K562 (cell line): ENCODE measurements at regions not wholly inside any gene's neighbourhood (a gene's known extent, or its start where the extent isn't known, plus 50 kb on each side); places are given as distances from the start of the nearest gene placed in this dataset.

Source experiments
- CBX2 ChIP-seq: fragments of 200-600 bp; sonication (generic); IDR thresholded peaks from one replicate; pipeline ENCODE4 v1.6.1; 2012; ENCODE audit warnings: mild to moderate bottlenecking, low read length, inconsistent platforms; ENCODE audit not compliant: insufficient read depth, poor library complexity, severe bottlenecking
- LARP7 ChIP-seq: fragments of 450-650 bp; IDR thresholded peaks from 2 replicates; pipeline ENCODE4 v1.6.1; 2016
- SAFB2 ChIP-seq: fragments of 200-400 bp; formaldehyde crosslinking; IDR thresholded peaks from 2 replicates; pipeline ENCODE4 v1.6.1; 2018; ENCODE audit warnings: borderline replicate concordance, low read length, low read depth, moderate library complexity; ENCODE audit not compliant: severe bottlenecking
- SMARCB1 ChIP-seq: IDR thresholded peaks from 2 replicates; pipeline ENCODE4 v1.6.1; 2011; ENCODE audit warnings: improper control_type of control experiment, low read depth; ENCODE audit not compliant: insufficient read length
- SMC3 ChIP-seq: conservative IDR thresholded peaks from 2 replicates; pipeline ENCODE4 v1.6.1; 2011; ENCODE audit warnings: low read depth, low read length, improper control_type of control experiment; ENCODE audit not compliant: insufficient read depth
- SRF ChIP-seq, 2 experiments: fragments of 250-450, 450-650 bp in 1 of 2; sonication (Bioruptor Pico) in 1 of 2; sonication (generic) in 1 of 2; formaldehyde crosslinking; IDR thresholded peaks; 2 replicates each; pipeline versions ENCODE4 v1.5.0 to v1.5.1; 2020 to 2022; ENCODE audit warnings: mild to moderate bottlenecking in 1 of 2, missing genetic modification reagents in 1 of 2
- UBTF ChIP-seq, 2 experiments: IDR thresholded peaks; 2 replicates each; pipeline ENCODE4 v1.6.1; 2012; ENCODE audit warnings: improper control_type of control experiment in 2 of 2, low read depth in 2 of 2, low read length in 2 of 2, borderline replicate concordance in 1 of 2
- XRCC5 ChIP-seq: fragments of 200-400 bp; formaldehyde crosslinking; IDR thresholded peaks from 2 replicates; pipeline ENCODE4 v1.6.1; 2017; ENCODE audit warnings: low read depth, mild to moderate bottlenecking, low read length
- ZNF354B ChIP-seq: fragments of 250-450 bp; sonication (Bioruptor Pico); IDR thresholded peaks from 2 replicates; pipeline ENCODE4 v1.4.0; 2020
- ZNF707 ChIP-seq: fragments of 250-450 bp; sonication (Bioruptor Pico); conservative IDR thresholded peaks from 2 replicates; pipeline ENCODE4 v1.8.0; 2022; ENCODE audit warnings: inconsistent platforms, mild to moderate bottlenecking, moderate library complexity
- TF ChIP-seq, protein P1 (sequence below): fragments of 450-650 bp; IDR thresholded peaks from 2 replicates; pipeline ENCODE4 v1.6.1; 2016; ENCODE audit warnings: mild to moderate bottlenecking, moderate library complexity
- TF ChIP-seq, protein P2 (sequence below): fragments of 450-650 bp; conservative IDR thresholded peaks from 2 replicates; pipeline ENCODE4 v1.6.1; 2016; ENCODE audit warnings: missing genetic modification characterization, low read depth, mild to moderate bottlenecking, missing compliant biosample characterization, moderate library complexity

DNA sequence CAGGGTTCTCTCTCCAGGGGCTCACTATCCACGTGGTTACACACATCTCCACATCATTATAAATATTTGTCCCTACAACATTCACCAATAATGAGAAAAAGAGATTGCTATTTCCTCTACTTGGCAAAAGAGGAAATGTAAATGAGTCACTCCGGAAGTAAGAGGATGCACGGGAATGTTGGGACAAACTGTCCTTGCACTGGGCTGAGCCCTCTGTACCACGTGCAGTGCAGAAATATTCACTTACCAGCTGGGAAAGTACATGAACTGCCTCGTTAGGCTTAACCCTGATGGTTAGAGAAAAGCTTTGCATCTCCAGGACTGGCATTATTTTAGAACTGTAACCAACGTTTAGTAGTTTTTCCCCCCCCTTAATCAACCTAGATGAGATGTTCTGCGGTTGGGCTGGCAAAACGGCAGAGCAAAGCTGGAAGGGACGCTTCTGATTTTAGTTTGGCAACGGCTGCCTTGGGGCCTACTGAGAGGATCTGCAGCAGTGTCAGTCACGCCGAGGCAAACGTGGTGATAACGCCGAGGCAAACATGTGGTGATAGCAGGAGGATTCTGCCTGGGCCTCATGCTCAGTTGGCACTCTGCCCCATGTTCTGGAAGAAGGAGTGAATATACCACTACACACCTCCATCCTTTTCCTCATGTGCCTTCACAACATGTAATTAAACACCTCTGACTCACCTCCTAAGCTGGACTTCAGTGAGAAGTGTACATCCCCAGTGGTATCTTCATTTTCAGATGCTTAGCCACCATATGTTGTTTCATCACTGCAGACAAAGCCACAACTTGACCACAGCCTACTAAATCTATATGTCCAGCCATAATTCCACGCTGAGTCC, 661.4 kb upstream of the KLF4 start (continued):
- TF ChIP-seq, protein P1, sequence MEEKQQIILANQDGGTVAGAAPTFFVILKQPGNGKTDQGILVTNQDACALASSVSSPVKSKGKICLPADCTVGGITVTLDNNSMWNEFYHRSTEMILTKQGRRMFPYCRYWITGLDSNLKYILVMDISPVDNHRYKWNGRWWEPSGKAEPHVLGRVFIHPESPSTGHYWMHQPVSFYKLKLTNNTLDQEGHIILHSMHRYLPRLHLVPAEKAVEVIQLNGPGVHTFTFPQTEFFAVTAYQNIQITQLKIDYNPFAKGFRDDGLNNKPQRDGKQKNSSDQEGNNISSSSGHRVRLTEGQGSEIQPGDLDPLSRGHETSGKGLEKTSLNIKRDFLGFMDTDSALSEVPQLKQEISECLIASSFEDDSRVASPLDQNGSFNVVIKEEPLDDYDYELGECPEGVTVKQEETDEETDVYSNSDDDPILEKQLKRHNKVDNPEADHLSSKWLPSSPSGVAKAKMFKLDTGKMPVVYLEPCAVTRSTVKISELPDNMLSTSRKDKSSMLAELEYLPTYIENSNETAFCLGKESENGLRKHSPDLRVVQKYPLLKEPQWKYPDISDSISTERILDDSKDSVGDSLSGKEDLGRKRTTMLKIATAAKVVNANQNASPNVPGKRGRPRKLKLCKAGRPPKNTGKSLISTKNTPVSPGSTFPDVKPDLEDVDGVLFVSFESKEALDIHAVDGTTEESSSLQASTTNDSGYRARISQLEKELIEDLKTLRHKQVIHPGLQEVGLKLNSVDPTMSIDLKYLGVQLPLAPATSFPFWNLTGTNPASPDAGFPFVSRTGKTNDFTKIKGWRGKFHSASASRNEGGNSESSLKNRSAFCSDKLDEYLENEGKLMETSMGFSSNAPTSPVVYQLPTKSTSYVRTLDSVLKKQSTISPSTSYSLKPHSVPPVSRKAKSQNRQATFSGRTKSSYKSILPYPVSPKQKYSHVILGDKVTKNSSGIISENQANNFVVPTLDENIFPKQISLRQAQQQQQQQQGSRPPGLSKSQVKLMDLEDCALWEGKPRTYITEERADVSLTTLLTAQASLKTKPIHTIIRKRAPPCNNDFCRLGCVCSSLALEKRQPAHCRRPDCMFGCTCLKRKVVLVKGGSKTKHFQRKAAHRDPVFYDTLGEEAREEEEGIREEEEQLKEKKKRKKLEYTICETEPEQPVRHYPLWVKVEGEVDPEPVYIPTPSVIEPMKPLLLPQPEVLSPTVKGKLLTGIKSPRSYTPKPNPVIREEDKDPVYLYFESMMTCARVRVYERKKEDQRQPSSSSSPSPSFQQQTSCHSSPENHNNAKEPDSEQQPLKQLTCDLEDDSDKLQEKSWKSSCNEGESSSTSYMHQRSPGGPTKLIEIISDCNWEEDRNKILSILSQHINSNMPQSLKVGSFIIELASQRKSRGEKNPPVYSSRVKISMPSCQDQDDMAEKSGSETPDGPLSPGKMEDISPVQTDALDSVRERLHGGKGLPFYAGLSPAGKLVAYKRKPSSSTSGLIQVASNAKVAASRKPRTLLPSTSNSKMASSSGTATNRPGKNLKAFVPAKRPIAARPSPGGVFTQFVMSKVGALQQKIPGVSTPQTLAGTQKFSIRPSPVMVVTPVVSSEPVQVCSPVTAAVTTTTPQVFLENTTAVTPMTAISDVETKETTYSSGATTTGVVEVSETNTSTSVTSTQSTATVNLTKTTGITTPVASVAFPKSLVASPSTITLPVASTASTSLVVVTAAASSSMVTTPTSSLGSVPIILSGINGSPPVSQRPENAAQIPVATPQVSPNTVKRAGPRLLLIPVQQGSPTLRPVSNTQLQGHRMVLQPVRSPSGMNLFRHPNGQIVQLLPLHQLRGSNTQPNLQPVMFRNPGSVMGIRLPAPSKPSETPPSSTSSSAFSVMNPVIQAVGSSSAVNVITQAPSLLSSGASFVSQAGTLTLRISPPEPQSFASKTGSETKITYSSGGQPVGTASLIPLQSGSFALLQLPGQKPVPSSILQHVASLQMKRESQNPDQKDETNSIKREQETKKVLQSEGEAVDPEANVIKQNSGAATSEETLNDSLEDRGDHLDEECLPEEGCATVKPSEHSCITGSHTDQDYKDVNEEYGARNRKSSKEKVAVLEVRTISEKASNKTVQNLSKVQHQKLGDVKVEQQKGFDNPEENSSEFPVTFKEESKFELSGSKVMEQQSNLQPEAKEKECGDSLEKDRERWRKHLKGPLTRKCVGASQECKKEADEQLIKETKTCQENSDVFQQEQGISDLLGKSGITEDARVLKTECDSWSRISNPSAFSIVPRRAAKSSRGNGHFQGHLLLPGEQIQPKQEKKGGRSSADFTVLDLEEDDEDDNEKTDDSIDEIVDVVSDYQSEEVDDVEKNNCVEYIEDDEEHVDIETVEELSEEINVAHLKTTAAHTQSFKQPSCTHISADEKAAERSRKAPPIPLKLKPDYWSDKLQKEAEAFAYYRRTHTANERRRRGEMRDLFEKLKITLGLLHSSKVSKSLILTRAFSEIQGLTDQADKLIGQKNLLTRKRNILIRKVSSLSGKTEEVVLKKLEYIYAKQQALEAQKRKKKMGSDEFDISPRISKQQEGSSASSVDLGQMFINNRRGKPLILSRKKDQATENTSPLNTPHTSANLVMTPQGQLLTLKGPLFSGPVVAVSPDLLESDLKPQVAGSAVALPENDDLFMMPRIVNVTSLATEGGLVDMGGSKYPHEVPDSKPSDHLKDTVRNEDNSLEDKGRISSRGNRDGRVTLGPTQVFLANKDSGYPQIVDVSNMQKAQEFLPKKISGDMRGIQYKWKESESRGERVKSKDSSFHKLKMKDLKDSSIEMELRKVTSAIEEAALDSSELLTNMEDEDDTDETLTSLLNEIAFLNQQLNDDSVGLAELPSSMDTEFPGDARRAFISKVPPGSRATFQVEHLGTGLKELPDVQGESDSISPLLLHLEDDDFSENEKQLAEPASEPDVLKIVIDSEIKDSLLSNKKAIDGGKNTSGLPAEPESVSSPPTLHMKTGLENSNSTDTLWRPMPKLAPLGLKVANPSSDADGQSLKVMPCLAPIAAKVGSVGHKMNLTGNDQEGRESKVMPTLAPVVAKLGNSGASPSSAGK, result peak; percentile 78
- no peak for TF ChIP-seq SRF (CRISPR knock-in tag; IDR thresholded peaks at IDR 0.05)
- no peak for TF ChIP-seq UBTF (IDR thresholded peaks at IDR 0.05; ENCODE audit: borderline replicate concordance in 1 of 2, low read depth in 2 of 2, low read length in 2 of 2)
- TF ChIP-seq SAFB2, result no peak
- TF ChIP-seq LARP7, result no peak
- TF ChIP-seq ZNF354B (CRISPR knock-in tag), result no peak
- TF ChIP-seq SMC3, result no peak
- TF ChIP-seq CBX2, result no peak
- no peak for TF ChIP-seq ZNF707 (CRISPR knock-in tag)
- no peak for TF ChIP-seq XRCC5
- TF ChIP-seq, protein P2, sequence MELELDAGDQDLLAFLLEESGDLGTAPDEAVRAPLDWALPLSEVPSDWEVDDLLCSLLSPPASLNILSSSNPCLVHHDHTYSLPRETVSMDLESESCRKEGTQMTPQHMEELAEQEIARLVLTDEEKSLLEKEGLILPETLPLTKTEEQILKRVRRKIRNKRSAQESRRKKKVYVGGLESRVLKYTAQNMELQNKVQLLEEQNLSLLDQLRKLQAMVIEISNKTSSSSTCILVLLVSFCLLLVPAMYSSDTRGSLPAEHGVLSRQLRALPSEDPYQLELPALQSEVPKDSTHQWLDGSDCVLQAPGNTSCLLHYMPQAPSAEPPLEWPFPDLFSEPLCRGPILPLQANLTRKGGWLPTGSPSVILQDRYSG (tag), result no peak
- no peak for TF ChIP-seq SMARCB1
